Neural cell (in vitro differentiated cells): ENCODE measurements at regions not wholly inside any gene's neighbourhood (a gene's known extent, or its start where the extent isn't known, plus 50 kb on each side); places are given as distances from the start of the nearest gene placed in this dataset.

Experiments
- H2AFZ ChIP-seq: fragments of 200-600, 300-800 bp; sonication (generic), shearing (Covaris generic); 2 replicates; pipeline ENCODE4 v1.6.0; 2014; ENCODE audit warnings: low read depth, mild to moderate bottlenecking, antibody characterized with exemption, low read length, moderate library complexity
- H3F3A ChIP-seq: fragments of 200-600 bp; shearing (Covaris generic); 2 replicates; pipeline ENCODE4 v1.6.1; 2016; ENCODE audit warnings: mild to moderate bottlenecking, moderate library complexity, mixed read lengths, antibody characterized with exemption, low read length; ENCODE audit not compliant: insufficient read depth, poor library complexity, severe bottlenecking
- H3K27ac ChIP-seq: fragments of 200-600, 300-800 bp; sonication (generic), shearing (Covaris generic); 2 replicates; pipeline ENCODE4 v1.5.1; 2014; ENCODE audit warnings: mild to moderate bottlenecking, low read length, moderate library complexity
- H3K27me3 ChIP-seq: fragments of 300-800, 200-600 bp; sonication (generic), shearing (Covaris generic); 2 replicates; pipeline ENCODE4 v1.6.0; 2014; ENCODE audit warnings: mild to moderate bottlenecking, low read depth, low read length, moderate library complexity; ENCODE audit not compliant: insufficient read depth
- H3K36me3 ChIP-seq: fragments of 300-800, 200-600 bp; sonication (generic), shearing (Covaris generic); 2 replicates; pipeline ENCODE4 v1.5.1; 2014; ENCODE audit warnings: mild to moderate bottlenecking, antibody characterized with exemption, low read length, moderate library complexity; ENCODE audit not compliant: insufficient read depth
- H3K4me2 ChIP-seq: fragments of 300-800, 200-600 bp; sonication (generic), shearing (Covaris generic); 2 replicates; pipeline ENCODE4 v1.6.0; 2014; ENCODE audit warnings: mild to moderate bottlenecking, low read length
- H3K4me3 ChIP-seq: fragments of 300-800, 200-600 bp; sonication (generic), shearing (Covaris generic); 2 replicates; pipeline ENCODE4 v1.5.1; 2014; ENCODE audit warnings: mild to moderate bottlenecking, low read length, moderate library complexity
- H3K79me2 ChIP-seq: fragments of 200-600 bp; shearing (Covaris generic); replicated peaks from 2 replicates; pipeline ENCODE4 v1.6.0; 2014; ENCODE audit warnings: mild to moderate bottlenecking, low read length, moderate library complexity; ENCODE audit not compliant: insufficient read depth
- H3K9ac ChIP-seq: fragments of 300-800, 200-600 bp; sonication (generic), shearing (Covaris generic); 2 replicates; pipeline ENCODE4 v1.6.1; 2016; ENCODE audit warnings: mild to moderate bottlenecking, low read length, mixed read lengths
- H3K9me2 ChIP-seq: fragments of 200-600 bp; shearing (Covaris generic); 2 replicates; pipeline ENCODE4 v1.6.1; 2016; ENCODE audit warnings: mild to moderate bottlenecking, low read length, mixed read lengths; ENCODE audit not compliant: insufficient read depth
- H3K9me3 ChIP-seq: fragments of 200-600, 300-800 bp; sonication (generic), shearing (Covaris generic); 2 replicates; pipeline ENCODE4 v1.6.1; 2016; ENCODE audit warnings: mild to moderate bottlenecking, mixed run types, low read length, moderate library complexity, mixed read lengths
- H4K20me1 ChIP-seq: fragments of 200-600 bp; shearing (Covaris generic); 2 replicates; pipeline ENCODE4 v1.6.1; 2016; ENCODE audit warnings: mild to moderate bottlenecking, mixed run types; ENCODE audit not compliant: insufficient read depth
- CTCF ChIP-seq: fragments of 450-650 bp; IDR thresholded peaks from 2 replicates; pipeline ENCODE4 v1.5.1; 2014; ENCODE audit warnings: antibody characterized with exemption, mild to moderate bottlenecking, moderate library complexity; ENCODE audit not compliant: poor library complexity, severe bottlenecking
- EP300 ChIP-seq: fragments of 450-650 bp; conservative IDR thresholded peaks from 2 replicates; pipeline ENCODE4 v1.6.1; 2014; ENCODE audit warnings: antibody characterized with exemption, mild to moderate bottlenecking, moderate library complexity; ENCODE audit not compliant: poor library complexity, severe bottlenecking
- EZH2 ChIP-seq: fragments of 200-600, 300-800 bp; shearing (Covaris generic), sonication (generic); IDR thresholded peaks from 2 replicates; pipeline ENCODE4 v1.6.1; 2014; ENCODE audit warnings: antibody characterized with exemption, low read length, borderline replicate concordance, mild to moderate bottlenecking; ENCODE audit not compliant: insufficient read depth, poor library complexity, severe bottlenecking
- MXI1 ChIP-seq: fragments of 450-650 bp; conservative IDR thresholded peaks from 2 replicates; pipeline ENCODE4 v1.6.1; 2014; ENCODE audit warnings: antibody characterized with exemption, mild to moderate bottlenecking; ENCODE audit not compliant: poor library complexity, severe bottlenecking
- POLR2AphosphoS5 ChIP-seq: IDR thresholded peaks from 2 replicates; pipeline ENCODE4 v1.6.1; 2012
- RAD21 ChIP-seq: fragments of 450-650 bp; conservative IDR thresholded peaks from 2 replicates; pipeline ENCODE4 v1.6.1; 2014; ENCODE audit warnings: antibody characterized with exemption, mild to moderate bottlenecking, moderate library complexity
- REST ChIP-seq: IDR thresholded peaks from 2 replicates; pipeline ENCODE4 v1.6.1; 2012; ENCODE audit warnings: borderline replicate concordance
- SMC3 ChIP-seq: fragments of 450-650 bp; conservative IDR thresholded peaks from 2 replicates; pipeline ENCODE4 v1.6.1; 2014; ENCODE audit warnings: antibody characterized with exemption, mild to moderate bottlenecking, moderate library complexity; ENCODE audit not compliant: poor library complexity
- TAF1 ChIP-seq: IDR thresholded peaks from 2 replicates; pipeline ENCODE4 v1.6.1; 2012; ENCODE audit warnings: low read depth

DNA sequence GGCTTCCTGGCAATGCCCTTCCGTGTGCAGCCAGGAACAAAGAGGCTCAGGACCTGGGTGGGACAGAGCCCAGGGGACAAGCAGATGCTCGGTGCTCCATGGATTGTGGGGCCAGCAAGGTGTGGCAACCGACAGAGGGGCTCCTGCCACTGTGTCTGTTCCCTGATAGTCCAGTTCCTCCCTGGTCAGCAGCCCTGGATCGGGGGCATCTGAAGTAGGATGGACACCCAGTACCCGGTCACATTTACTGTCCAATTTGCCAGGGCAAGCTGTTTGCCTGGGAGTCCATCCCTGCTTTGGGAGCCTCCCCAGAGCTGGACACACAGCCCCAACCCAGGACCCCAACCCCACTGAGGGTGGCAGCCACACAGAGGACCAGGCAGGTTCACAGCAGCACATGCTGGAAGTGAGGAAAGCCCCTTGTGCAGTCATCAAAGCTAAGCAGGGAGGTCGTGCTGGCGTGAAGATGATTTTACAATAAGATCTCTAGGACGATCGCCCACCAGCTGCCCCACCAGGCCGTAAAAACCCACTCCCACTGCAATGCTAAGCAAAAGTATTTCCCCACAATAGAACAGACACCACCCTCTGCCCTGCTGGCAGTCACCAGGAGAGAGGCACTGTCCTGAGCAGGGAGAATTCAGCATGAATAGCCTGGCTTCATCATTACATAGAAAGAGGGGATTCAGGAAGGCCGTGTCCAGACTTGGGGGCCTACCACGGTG, 141.7 kb downstream of the NDUFA10 start:
- H3K79me2 ChIP-seq, result no peaks in the 10 kb centered on the region
- H3K27me3 ChIP-seq, result no peaks in the 10 kb centered on the region
- H3K9me2 ChIP-seq, result no peaks in the 10 kb centered on the region
- no peak overlapping the region for H2AFZ ChIP-seq
- no peak overlapping the region for H3K4me2 ChIP-seq
- TF ChIP-seq REST, result no peak
- TF ChIP-seq MXI1, result no peak
- TF ChIP-seq SMC3, result no peak
- TF ChIP-seq RAD21, result no peak
- no peak for TF ChIP-seq POLR2AphosphoS5
- TF ChIP-seq TAF1, result no peak
- no peak for TF ChIP-seq EZH2
- no peak for TF ChIP-seq EP300
- no peak for TF ChIP-seq CTCF
- no peaks in the 10 kb centered on the region for H3F3A ChIP-seq
- peaks cover 11% of the 10 kb centered on the region for H3K9me3 ChIP-seq
- H3K27ac ChIP-seq, result no peak overlapping the region
- H3K36me3 ChIP-seq, result no peaks in the 10 kb centered on the region
- H3K4me3 ChIP-seq, result no peak overlapping the region
- H3K9ac ChIP-seq, result no peak overlapping the region
- H4K20me1 ChIP-seq, result no peaks in the 10 kb centered on the region

- no peaks in the 10 kb centered on the region for H4K20me1 ChIP-seq
- H3K4me2 ChIP-seq, result no peak overlapping the region
- no peak overlapping the region for H3K4me3 ChIP-seq
- no peak overlapping the region for H3K9ac ChIP-seq
- H3K27me3 ChIP-seq, result no peaks in the 10 kb centered on the region
- H2AFZ ChIP-seq, result no peak overlapping the region
- H3K36me3 ChIP-seq, result no peaks in the 10 kb centered on the region
- H3K9me3 ChIP-seq, result peaks cover 11% of the 10 kb centered on the region
- TF ChIP-seq CTCF, result no peak
- no peak for TF ChIP-seq REST
- no peak for TF ChIP-seq TAF1
- TF ChIP-seq EP300, result no peak
- TF ChIP-seq EZH2, result no peak
- TF ChIP-seq MXI1, result no peak
- no peak for TF ChIP-seq RAD21
- no peak for TF ChIP-seq SMC3
- no peak for TF ChIP-seq POLR2AphosphoS5
- no peaks in the 10 kb centered on the region for H3K9me2 ChIP-seq
- H3F3A ChIP-seq, result no peaks in the 10 kb centered on the region
- no peak overlapping the region for H3K27ac ChIP-seq
- no peaks in the 10 kb centered on the region for H3K79me2 ChIP-seq
These were observed 142.4 kb downstream of the NDUFA10 start for GRCh38 chr2:239882781-239883180.
